B cell (primary cell): ENCODE measurements at regions not wholly inside any gene's neighbourhood (a gene's known extent, or its start where the extent isn't known, plus 50 kb on each side); places are given as distances from the start of the nearest gene placed in this dataset.

Source experiments
- ATAC-seq: fragments of 200-7000 bp; cut with Tn5 transposase; one replicate; pipeline ENCODE4 v1.10.0; 2021; ENCODE audit warnings: low read depth, mild to moderate bottlenecking, moderate number of reproducible peaks, moderate library complexity
- CTCF ChIA-PET: fragments of 350-600 bp; sonication (Branson Sonifier 250); formaldehyde crosslinking; loops from one replicate; lab custom pipeline; 2021; ENCODE audit warnings: antibody characterized with exemption, inconsistent platforms; lab: Charles Lee
- POLR2A ChIA-PET: fragments of 350-600 bp; sonication (Branson Sonifier 250); formaldehyde crosslinking; loops from one replicate; lab custom pipeline; 2021; ENCODE audit warnings: antibody characterized with exemption; lab: Charles Lee
- DNase-seq: peaks from one replicate; pipeline ENCODE4 v3.0.0; 2013
- H2AFZ ChIP-seq: 2 replicates; pipeline ENCODE4 v1.6.1; 2012; ENCODE audit warnings: mild to moderate bottlenecking, low read depth, low read length; ENCODE audit not compliant: insufficient read depth, poor library complexity, severe bottlenecking
- H3K27ac ChIP-seq, 2 donors: 1 replicate in 1 of 2; 2 replicates in 1 of 2; pipeline ENCODE4 v1.5.1; 2012 to 2013; ENCODE audit warnings: low read length in 2 of 2, mild to moderate bottlenecking in 2 of 2, moderate library complexity in 1 of 2
- H3K27me3 ChIP-seq, 4 experiments: fragments of 200-600 bp in 1 of 4; sonication (generic) in 1 of 4; replicated peaks in 1 of 4; 1 replicate in 2 of 4; 2 replicates in 2 of 4; pipeline versions ENCODE4 v1.6.1 to v1.7.0; 2013 to 2016; ENCODE audit warnings: low read length in 3 of 4, mild to moderate bottlenecking in 2 of 4, mixed read lengths in 1 of 4, moderate library complexity in 1 of 4; ENCODE audit not compliant: insufficient read depth in 4 of 4, control insufficient read depth in 3 of 4; ENCODE audit errors: control extremely low read depth in 1 of 4
- H3K36me3 ChIP-seq, 2 experiments: replicated peaks in 1 of 2; 1 replicate in 1 of 2; 2 replicates in 1 of 2; pipeline versions ENCODE4 v1.6.1 to v1.7.1; 2013; ENCODE audit warnings: low read length in 1 of 2; ENCODE audit not compliant: insufficient read depth in 2 of 2, control insufficient read depth in 1 of 2; ENCODE audit errors: control extremely low read depth in 1 of 2, extremely low read depth in 1 of 2
- H3K4me1 ChIP-seq, 2 donors: fragments of 200-600 bp in 1 of 2; sonication (generic) in 1 of 2; 1 replicate in 1 of 2; 2 replicates in 1 of 2; pipeline versions ENCODE4 v1.5.1 to v1.6.1; 2013 to 2017; ENCODE audit warnings: low read length in 2 of 2; ENCODE audit not compliant: control insufficient read depth in 2 of 2, insufficient read depth in 2 of 2
- H3K4me2 ChIP-seq: replicated peaks from 2 replicates; pipeline ENCODE3; 2012; ENCODE audit warnings: mild to moderate bottlenecking, low read depth, low read length; ENCODE audit not compliant: poor library complexity, severe bottlenecking
- H3K4me3 ChIP-seq, 5 experiments: fragments of 200-600 bp in 1 of 5; sonication (generic) in 1 of 5; 1 replicate in 3 of 5; 2 replicates in 2 of 5; pipeline versions ENCODE4 v1.5.1 to v1.7.0; 2011 to 2016; ENCODE audit warnings: low read length in 4 of 5, mild to moderate bottlenecking in 4 of 5, low read depth in 2 of 5, control low read depth in 1 of 5, moderate library complexity in 1 of 5; ENCODE audit not compliant: insufficient read depth in 1 of 5; ENCODE audit errors: control extremely low read depth in 1 of 5, extremely low read depth in 1 of 5
- H3K79me2 ChIP-seq: fragments of 200-600 bp; sonication (generic); one replicate; pipeline ENCODE4 v1.6.0; 2016; ENCODE audit warnings: low read length; ENCODE audit not compliant: control insufficient read depth, insufficient read depth
- H3K9ac ChIP-seq: fragments of 200-600 bp; sonication (generic); 2 replicates; pipeline ENCODE4 v1.6.1; 2017; ENCODE audit warnings: mild to moderate bottlenecking, low read length, moderate library complexity
- H3K9me3 ChIP-seq, 3 donors: one replicate each; pipeline versions ENCODE4 v1.6.1 to v1.7.1; 2013; ENCODE audit warnings: low read length in 2 of 3; ENCODE audit not compliant: control insufficient read depth in 2 of 3, insufficient read depth in 1 of 3; ENCODE audit errors: control extremely low read depth in 1 of 3
- H4K20me1 ChIP-seq: 2 replicates; pipeline ENCODE4 v1.6.0; 2012; ENCODE audit warnings: mild to moderate bottlenecking, low read length; ENCODE audit not compliant: insufficient read depth, control insufficient read depth, poor library complexity, severe bottlenecking
- H3K27ac Mint-ChIP-seq: one replicate; pipeline ENCODE4 v1.8.0; 2021; ENCODE audit warnings: mixed read lengths
- H3K27me3 Mint-ChIP-seq: one replicate; pipeline ENCODE4 v1.8.0; 2021; ENCODE audit warnings: mixed read lengths
- H3K4me1 Mint-ChIP-seq: one replicate; pipeline ENCODE4 v1.8.0; 2021; ENCODE audit warnings: mixed read lengths
- H3K4me3 Mint-ChIP-seq: one replicate; pipeline ENCODE4 v1.8.0; 2021; ENCODE audit warnings: mixed read lengths
- H3K9me3 Mint-ChIP-seq: one replicate; pipeline ENCODE4 v1.8.0; 2022; ENCODE audit warnings: mixed read lengths; ENCODE audit not compliant: insufficient read depth
- EZH2 ChIP-seq: IDR thresholded peaks from 2 replicates; pipeline ENCODE4 v1.6.1; 2012; ENCODE audit warnings: borderline replicate concordance, low read depth, mild to moderate bottlenecking, moderate library complexity, low read length; ENCODE audit not compliant: insufficient read depth, poor library complexity, severe bottlenecking
- WGBS: methylation state at CpG from one replicate; pipeline ENCODE4 v1.1.5; 2013; ENCODE audit warnings: missing lambda C conversion rate; ENCODE audit not compliant: insufficient coverage; 5-methylcytosine and 5-hydroxymethylcytosine counted together
- intact Hi-C: fragments of 100-400 bp; cut with micrococcal nuclease; formaldehyde crosslinking; loops from one replicate; pipeline ENCODE4 v1.10.0; 2022
- TF ChIP-seq, protein P1 (sequence below): fragments of 200-600 bp; IDR thresholded peaks from one replicate; pipeline ENCODE4 v1.8.0; 2022; ENCODE audit warnings: antibody characterized with exemption, mild to moderate bottlenecking

DNA sequence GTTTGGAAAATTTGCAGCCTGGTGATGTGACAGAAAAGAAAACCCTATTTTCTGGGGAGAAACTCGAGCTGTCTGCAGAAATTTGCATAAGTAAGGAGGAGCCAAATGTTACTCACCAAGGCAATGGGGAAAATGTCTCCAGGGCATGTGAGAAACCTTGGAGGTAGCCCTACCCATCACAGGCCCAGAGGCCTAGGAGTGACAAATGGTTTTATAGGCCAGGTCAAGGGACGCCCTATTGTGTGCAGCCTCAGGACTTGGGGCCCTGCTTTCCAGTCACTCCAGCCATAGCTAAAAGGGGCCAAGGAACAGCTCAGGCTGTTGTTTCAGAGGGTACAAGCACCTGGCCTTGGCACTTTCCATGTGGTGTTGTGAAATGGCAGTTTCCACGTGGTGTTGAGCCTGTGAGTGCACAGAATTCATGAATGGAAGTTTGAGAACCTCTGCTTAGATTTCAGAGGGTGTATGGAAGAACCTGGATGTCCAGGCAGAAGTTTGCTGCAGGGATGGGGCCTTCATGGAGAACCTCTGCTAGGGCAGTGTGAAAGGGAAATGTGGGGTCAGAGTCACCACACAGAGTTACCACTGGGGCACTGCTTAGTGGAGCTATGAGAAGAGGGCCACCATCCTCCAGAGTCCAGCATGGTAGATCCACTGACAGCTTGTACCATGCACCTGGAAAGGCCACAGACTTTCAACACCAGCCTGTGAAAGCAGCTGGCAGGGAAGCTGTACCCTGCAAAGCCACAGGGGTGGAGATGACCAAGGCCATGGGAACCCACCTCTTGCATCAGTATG, 637.6 kb upstream of the EPHA5 start:
- DNase-seq (no peak), ATAC-seq (no peak)
- intact Hi-C loops: no loop called here
- POLR2A ChIA-PET: no interaction called here
- Histone ChIP-seq H3K9me3 (peaks cover 0 to 7% (median 0%) of the 10 kb centered on the region in 3 donors), H3K9ac (no peak overlapping the region), H3K27me3 (no peaks in the 10 kb centered on the region), H3K4me1 (no peaks in the 10 kb centered on the region), H2AFZ (no peak overlapping the region), H3K27ac (no peak overlapping the region), H3K4me2 (no peak overlapping the region), H3K36me3 (no peaks in the 10 kb centered on the region), H4K20me1 (no peaks in the 10 kb centered on the region), H3K79me2 (no peaks in the 10 kb centered on the region), H3K4me3 (no peak overlapping the region)
- H3K27me3 Mint-ChIP-seq: no peaks in the 10 kb centered on the region
- peaks cover 10% of the 10 kb centered on the region for H3K9me3 Mint-ChIP-seq
- CTCF ChIA-PET: no interaction called here
- H3K4me1 Mint-ChIP-seq: no peaks in the 10 kb centered on the region
- no peak overlapping the region for H3K27ac Mint-ChIP-seq
- TF ChIP-seq EZH2: no peak
- TF ChIP-seq, protein P1, sequence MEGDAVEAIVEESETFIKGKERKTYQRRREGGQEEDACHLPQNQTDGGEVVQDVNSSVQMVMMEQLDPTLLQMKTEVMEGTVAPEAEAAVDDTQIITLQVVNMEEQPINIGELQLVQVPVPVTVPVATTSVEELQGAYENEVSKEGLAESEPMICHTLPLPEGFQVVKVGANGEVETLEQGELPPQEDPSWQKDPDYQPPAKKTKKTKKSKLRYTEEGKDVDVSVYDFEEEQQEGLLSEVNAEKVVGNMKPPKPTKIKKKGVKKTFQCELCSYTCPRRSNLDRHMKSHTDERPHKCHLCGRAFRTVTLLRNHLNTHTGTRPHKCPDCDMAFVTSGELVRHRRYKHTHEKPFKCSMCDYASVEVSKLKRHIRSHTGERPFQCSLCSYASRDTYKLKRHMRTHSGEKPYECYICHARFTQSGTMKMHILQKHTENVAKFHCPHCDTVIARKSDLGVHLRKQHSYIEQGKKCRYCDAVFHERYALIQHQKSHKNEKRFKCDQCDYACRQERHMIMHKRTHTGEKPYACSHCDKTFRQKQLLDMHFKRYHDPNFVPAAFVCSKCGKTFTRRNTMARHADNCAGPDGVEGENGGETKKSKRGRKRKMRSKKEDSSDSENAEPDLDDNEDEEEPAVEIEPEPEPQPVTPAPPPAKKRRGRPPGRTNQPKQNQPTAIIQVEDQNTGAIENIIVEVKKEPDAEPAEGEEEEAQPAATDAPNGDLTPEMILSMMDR: no peak
- H3K4me3 Mint-ChIP-seq: no peak overlapping the region
- 47% methylated on average over 3 of the region's 3 CpGs for WGBS

DNA sequence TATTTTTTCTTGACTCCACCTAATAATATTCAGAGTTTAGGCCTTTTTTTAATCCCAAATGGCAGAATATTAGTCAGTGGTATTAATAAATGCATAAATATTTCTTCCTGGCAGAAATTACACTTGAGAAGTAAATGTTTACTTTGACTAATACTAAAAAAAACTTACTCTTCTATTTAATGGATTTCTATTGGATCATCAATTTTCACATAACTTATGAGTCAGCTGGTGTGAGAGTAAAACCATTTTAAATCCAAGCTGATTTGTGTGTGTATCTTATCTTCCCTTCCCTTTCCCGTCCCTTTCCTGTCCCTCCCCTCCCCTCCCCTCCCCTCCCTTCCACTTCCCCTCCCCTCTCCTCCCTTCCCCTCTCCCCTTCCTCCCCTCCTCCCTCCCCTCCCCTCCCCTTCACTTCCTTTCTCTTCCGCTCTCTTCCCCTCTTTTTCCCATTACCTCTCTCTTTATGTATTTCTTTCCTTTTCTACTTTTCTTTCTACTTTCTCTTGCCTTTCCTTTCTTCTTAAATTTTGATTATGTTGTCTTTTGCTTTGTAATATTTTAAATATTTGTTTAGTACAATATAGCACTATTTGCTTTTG, 630.1 kb upstream of the EPHA5 start:
- Histone ChIP-seq H4K20me1 (no peaks in the 10 kb centered on the region), H2AFZ (no peak overlapping the region), H3K27ac (no peak overlapping the region), H3K4me2 (no peak overlapping the region), H3K36me3 (no peaks in the 10 kb centered on the region), H3K4me3 (no peak overlapping the region), H3K9ac (no peak overlapping the region), H3K9me3 (no peaks in the 10 kb centered on the region), H3K27me3 (no peaks in the 10 kb centered on the region), H3K79me2 (no peaks in the 10 kb centered on the region), H3K4me1 (no peaks in the 10 kb centered on the region)
- no peak overlapping the region for H3K4me3 Mint-ChIP-seq
- no peaks in the 10 kb centered on the region for H3K4me1 Mint-ChIP-seq
- no peak overlapping the region for H3K27ac Mint-ChIP-seq
- no CpG with 5 or more reads among the region's 2 CpGs for WGBS
- H3K27me3 Mint-ChIP-seq: no peaks in the 10 kb centered on the region
- DNase-seq (no peak), ATAC-seq (no peak)
- POLR2A ChIA-PET: no interaction called here
- intact Hi-C loops: no loop called here
- TF ChIP-seq EZH2: no peak
- TF ChIP-seq, protein P1: no peak
- H3K9me3 Mint-ChIP-seq: peaks cover 3% of the 10 kb centered on the region
- CTCF ChIA-PET: no interaction called here
